Endodermal cell (in vitro differentiated cells): ENCODE measurements at regions not wholly inside any gene's neighbourhood (a gene's known extent, or its start where the extent isn't known, plus 50 kb on each side); places are given as distances from the start of the nearest gene placed in this dataset.

Experiments
- DNase-seq: peaks from one replicate; pipeline ENCODE4 v3.0.0-alpha.2; 2017
- H3K27ac ChIP-seq: 2 replicates; pipeline ENCODE4 v1.5.1; 2013; ENCODE audit warnings: mild to moderate bottlenecking, low read depth, low read length, moderate library complexity
- H3K27me3 ChIP-seq: 2 replicates; pipeline ENCODE4 v1.6.1; 2013; ENCODE audit warnings: mild to moderate bottlenecking, low read length, moderate library complexity; ENCODE audit not compliant: insufficient read depth, control insufficient read depth, poor library complexity, severe bottlenecking
- H3K36me3 ChIP-seq: 2 replicates; pipeline ENCODE4 v1.7.0; 2013; ENCODE audit warnings: mild to moderate bottlenecking, low read length, moderate library complexity; ENCODE audit not compliant: control insufficient read depth, insufficient read depth
- H3K4me1 ChIP-seq: one replicate; pipeline ENCODE4 v1.7.0; 2013; ENCODE audit warnings: low read length; ENCODE audit not compliant: control insufficient read depth, insufficient read depth
- H3K4me3 ChIP-seq: 2 replicates; pipeline ENCODE4 v1.5.1; 2013; ENCODE audit warnings: mild to moderate bottlenecking, low read length, moderate library complexity
- H3K9ac ChIP-seq: 2 replicates; pipeline ENCODE4 v1.6.1; 2013; ENCODE audit warnings: mild to moderate bottlenecking, low read length, moderate library complexity; ENCODE audit not compliant: poor library complexity, severe bottlenecking; ENCODE audit errors: extremely low read depth
- H3K9me3 ChIP-seq: 2 replicates; pipeline ENCODE4 v1.6.1; 2013; ENCODE audit warnings: mild to moderate bottlenecking, low read length, moderate library complexity; ENCODE audit not compliant: control insufficient read depth
- H3K27ac Mint-ChIP-seq: 2 replicates; pipeline ENCODE4 v1.8.0; 2020; ENCODE audit warnings: mixed read lengths
- H3K27me3 Mint-ChIP-seq: 2 replicates; pipeline ENCODE4 v1.8.0; 2021; ENCODE audit warnings: mild to moderate bottlenecking, mixed read lengths; ENCODE audit not compliant: insufficient read depth
- H3K36me3 Mint-ChIP-seq: 2 replicates; pipeline ENCODE4 v1.8.0; 2020; ENCODE audit warnings: low read depth, mixed read lengths
- H3K4me1 Mint-ChIP-seq: 2 replicates; pipeline ENCODE4 v1.8.0; 2020; ENCODE audit warnings: mixed read lengths
- H3K4me3 Mint-ChIP-seq: 2 replicates; pipeline ENCODE4 v1.8.0; 2020; ENCODE audit warnings: mild to moderate bottlenecking, moderate library complexity, mixed read lengths
- H3K9me3 Mint-ChIP-seq: 2 replicates; pipeline ENCODE4 v1.8.0; 2020; ENCODE audit warnings: mild to moderate bottlenecking, mixed read lengths
- CTCF ChIP-seq: fragments of 200-600 bp; sonication (generic); conservative IDR thresholded peaks from 2 replicates; pipeline ENCODE4 v1.5.0; 2021; ENCODE audit warnings: antibody characterized with exemption, mild to moderate bottlenecking
- WGBS, 2 experiments: methylation state at CpG; one replicate each; pipeline versions ENCODE4 v1.1.5 to v1.1.7; 2013; ENCODE audit warnings: missing lambda C conversion rate in 2 of 2, mixed read lengths in 1 of 2; ENCODE audit not compliant: insufficient coverage in 1 of 2, insufficient read length in 1 of 2; 5-methylcytosine and 5-hydroxymethylcytosine counted together

DNA sequence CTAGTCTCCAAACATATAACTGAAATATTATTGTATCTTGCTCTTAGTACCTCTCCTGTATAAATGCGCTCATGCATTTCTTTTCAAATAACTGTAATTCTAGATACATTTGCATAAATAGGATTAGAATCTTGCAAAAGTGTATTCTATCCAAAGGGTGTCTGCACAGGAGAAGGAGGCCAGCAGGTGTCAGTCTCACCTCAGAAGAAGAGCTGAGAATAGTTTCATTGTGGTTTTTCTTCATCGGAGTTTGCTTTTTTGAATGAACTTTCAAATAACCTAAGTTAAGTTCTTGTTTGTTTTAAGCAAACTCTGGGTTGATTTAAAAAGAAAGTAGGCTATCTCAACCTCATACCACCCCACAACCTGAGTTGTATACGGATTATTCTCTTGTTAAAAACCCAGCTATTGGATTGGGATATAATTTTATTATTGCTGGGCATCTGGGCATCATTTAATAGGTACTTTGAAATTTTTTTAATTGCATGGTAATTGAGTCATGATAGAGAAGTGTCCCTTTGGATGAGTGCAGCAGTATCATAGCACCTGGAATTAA, 125.0 kb upstream of the MLIP start:
- H3K36me3 ChIP-seq, result no peaks in the 10 kb centered on the region
- H3K4me3 ChIP-seq, result no peak overlapping the region
- no peak overlapping the region for H3K27ac ChIP-seq
- Mint-ChIP-seq H3K4me1 (peaks cover 18% of the 10 kb centered on the region), H3K27ac (no peak overlapping the region), H3K9me3 (no peaks in the 10 kb centered on the region), H3K4me3 (no peak overlapping the region), H3K36me3 (no peaks in the 10 kb centered on the region), H3K27me3 (no peaks in the 10 kb centered on the region)
- H3K9me3 ChIP-seq, result no peaks in the 10 kb centered on the region
- DNase-seq, result peak; percentile 66
- 20% methylated on average over 2 of the region's 3 CpGs; no CpG with 5 or more reads in 1 of the 2 experiments for WGBS, 2 experiments
- TF ChIP-seq CTCF, result peak; percentile 94
- H3K27me3 ChIP-seq, result no peaks in the 10 kb centered on the region
- no peak overlapping the region for H3K9ac ChIP-seq
- no peaks in the 10 kb centered on the region for H3K4me1 ChIP-seq

- 79 to 84% methylated on average over 6 to 10 of the region's 10 CpGs for WGBS, 2 experiments
- TF ChIP-seq CTCF, result no peak
- DNase-seq, result no peak
- Mint-ChIP-seq H3K9me3 (no peaks in the 10 kb centered on the region), H3K4me1 (peaks cover 18% of the 10 kb centered on the region), H3K27me3 (no peaks in the 10 kb centered on the region), H3K4me3 (no peak overlapping the region), H3K36me3 (no peaks in the 10 kb centered on the region), H3K27ac (no peak overlapping the region)
- H3K4me3 ChIP-seq, result no peak overlapping the region
- no peaks in the 10 kb centered on the region for H3K27me3 ChIP-seq
- H3K4me1 ChIP-seq, result no peaks in the 10 kb centered on the region
- no peaks in the 10 kb centered on the region for H3K9me3 ChIP-seq
- H3K36me3 ChIP-seq, result no peaks in the 10 kb centered on the region
- H3K27ac ChIP-seq, result peak overlapping the region; percentile 19
- no peak overlapping the region for H3K9ac ChIP-seq
Observed at GRCh38 chr6:53986721-53987521, 124.3 kb upstream of the MLIP start.

- TF ChIP-seq CTCF, result no peak
- Mint-ChIP-seq H3K4me3 (no peak overlapping the region), H3K27ac (no peak overlapping the region), H3K9me3 (no peaks in the 10 kb centered on the region), H3K36me3 (no peaks in the 10 kb centered on the region), H3K4me1 (peaks cover 18% of the 10 kb centered on the region), H3K27me3 (no peaks in the 10 kb centered on the region)
- Histone ChIP-seq H3K4me1 (no peaks in the 10 kb centered on the region), H3K36me3 (no peaks in the 10 kb centered on the region), H3K9me3 (no peaks in the 10 kb centered on the region), H3K9ac (no peak overlapping the region), H3K27ac (no peak overlapping the region), H3K4me3 (no peak overlapping the region), H3K27me3 (no peaks in the 10 kb centered on the region)
- DNase-seq, result no peak
- 94 to 100% methylated on average over 3 to 4 of the region's 4 CpGs for WGBS, 2 experiments
Observed at GRCh38 chr6:53987522-53987888, 123.7 kb upstream of the MLIP start.
